ENCODE measurements at regions not wholly inside any gene's neighbourhood (a gene's known extent, or its start where the extent isn't known, plus 50 kb on each side); places are given as distances from the start of the nearest gene placed in this dataset.

- Histone ChIP-seq H3K9ac (ENCODE audit: low read depth, low read length, poor library complexity, severe bottlenecking) (no peak overlapping the region), H3K4me3 (ENCODE audit: low read length, poor library complexity, severe bottlenecking) (no peak overlapping the region), H2AFZ (ENCODE audit: low read length) (no peak overlapping the region), H3K4me2 (ENCODE audit: low read depth, low read length, poor library complexity, severe bottlenecking) (no peak overlapping the region), H3K36me3 (ENCODE audit: insufficient read depth, low read length) (no peaks in the 10 kb centered on the region), H3K27me3 (ENCODE audit: insufficient read depth, low read length, poor library complexity, severe bottlenecking) (no peaks in the 10 kb centered on the region), H3K4me1 (ENCODE audit: insufficient read depth, low read length, poor library complexity, severe bottlenecking) (no peaks in the 10 kb centered on the region), H3F3A (ENCODE audit: low read depth) (no peaks in the 10 kb centered on the region), H3K79me2 (ENCODE audit: insufficient read depth, low read length) (no peaks in the 10 kb centered on the region), H4K20me1 (ENCODE audit: insufficient read depth, low read length, poor library complexity, severe bottlenecking) (no peaks in the 10 kb centered on the region), H3K9me2 (replicated peaks; ENCODE audit: low read depth, low read length) (no peaks in the 10 kb centered on the region), H3K9me3 (ENCODE audit: insufficient read depth, low read depth, low read length) (peaks cover 6% of the 10 kb centered on the region; the same call in 1 of the 2 replicates)
- TF ChIP-seq CTCF (conservative IDR thresholded peaks at IDR 0.05; ENCODE audit: low read length) (no peak), EZH2phosphoT487 (IDR thresholded peaks at IDR 0.05; ENCODE audit: borderline replicate concordance) (no peak)
These were observed 111.9 kb upstream of the CNTN1 start for GRCh38 chr12:40580346-40580745.

GRCh38 chr12:40581889-40582288 is 110.3 kb upstream of the CNTN1 start:
- H3K9ac ChIP-seq (ENCODE audit: low read depth, low read length, poor library complexity, severe bottlenecking): no peak overlapping the region
- no peaks in the 10 kb centered on the region for H3K79me2 ChIP-seq (ENCODE audit: insufficient read depth, low read length)
- H3K4me1 ChIP-seq (ENCODE audit: insufficient read depth, low read length, poor library complexity, severe bottlenecking): no peaks in the 10 kb centered on the region
- TF ChIP-seq CTCF (conservative IDR thresholded peaks at IDR 0.05; ENCODE audit: low read length) (no peak), EZH2phosphoT487 (IDR thresholded peaks at IDR 0.05; ENCODE audit: borderline replicate concordance) (no peak)
- no peaks in the 10 kb centered on the region for H3K9me2 ChIP-seq (replicated peaks; ENCODE audit: low read depth, low read length)
- no peak overlapping the region for H3K4me3 ChIP-seq (ENCODE audit: low read length, poor library complexity, severe bottlenecking)
- no peaks in the 10 kb centered on the region for H4K20me1 ChIP-seq (ENCODE audit: insufficient read depth, low read length, poor library complexity, severe bottlenecking)
- no peak overlapping the region for H3K4me2 ChIP-seq (ENCODE audit: low read depth, low read length, poor library complexity, severe bottlenecking)
- no peak overlapping the region for H2AFZ ChIP-seq (ENCODE audit: low read length)
- no peaks in the 10 kb centered on the region for H3K36me3 ChIP-seq (ENCODE audit: insufficient read depth, low read length)
- H3F3A ChIP-seq (ENCODE audit: low read depth): no peaks in the 10 kb centered on the region
- no peaks in the 10 kb centered on the region for H3K27me3 ChIP-seq (ENCODE audit: insufficient read depth, low read length, poor library complexity, severe bottlenecking)
- H3K9me3 ChIP-seq (ENCODE audit: insufficient read depth, low read depth, low read length): peaks cover 6% of the 10 kb centered on the region; the same call in 1 of the 2 replicates

DNA sequence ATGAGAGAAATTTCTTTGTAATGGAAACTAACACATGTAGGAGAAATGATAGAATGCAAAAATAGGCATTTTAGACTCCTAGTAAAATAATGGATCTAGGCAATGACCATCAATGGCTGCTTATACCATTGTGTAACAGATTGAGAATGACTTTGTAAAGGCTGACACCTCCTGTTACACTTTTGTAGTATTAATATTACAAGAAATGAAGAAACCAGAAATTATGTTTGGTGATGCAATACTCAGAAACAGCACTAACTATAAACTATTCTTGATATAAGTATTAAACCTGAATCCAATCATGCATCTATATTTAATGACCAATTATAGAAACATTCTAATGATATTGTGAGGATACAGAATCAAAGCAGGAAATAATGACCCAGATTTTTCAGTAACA is 108.5 kb upstream of the CNTN1 start:
- TF ChIP-seq CTCF (conservative IDR thresholded peaks at IDR 0.05; ENCODE audit: low read length): no peak
- TF ChIP-seq EZH2phosphoT487 (IDR thresholded peaks at IDR 0.05; ENCODE audit: borderline replicate concordance): no peak
- Histone ChIP-seq H3K4me2 (ENCODE audit: low read depth, low read length, poor library complexity, severe bottlenecking) (no peak overlapping the region), H3K36me3 (ENCODE audit: insufficient read depth, low read length) (no peaks in the 10 kb centered on the region), H3K79me2 (ENCODE audit: insufficient read depth, low read length) (no peaks in the 10 kb centered on the region), H3F3A (ENCODE audit: low read depth) (no peaks in the 10 kb centered on the region), H3K9me2 (replicated peaks; ENCODE audit: low read depth, low read length) (no peaks in the 10 kb centered on the region), H2AFZ (ENCODE audit: low read length) (no peak overlapping the region), H3K9me3 (ENCODE audit: insufficient read depth, low read depth, low read length) (peaks cover 6% of the 10 kb centered on the region; the same call in 1 of the 2 replicates), H3K9ac (ENCODE audit: low read depth, low read length, poor library complexity, severe bottlenecking) (no peak overlapping the region), H4K20me1 (ENCODE audit: insufficient read depth, low read length, poor library complexity, severe bottlenecking) (no peaks in the 10 kb centered on the region), H3K4me1 (ENCODE audit: insufficient read depth, low read length, poor library complexity, severe bottlenecking) (no peaks in the 10 kb centered on the region), H3K4me3 (ENCODE audit: low read length, poor library complexity, severe bottlenecking) (no peak overlapping the region), H3K27me3 (ENCODE audit: insufficient read depth, low read length, poor library complexity, severe bottlenecking) (no peaks in the 10 kb centered on the region)
